CD4-positive, CD25-positive, alpha-beta regulatory T cell (primary cell): ENCODE measurements at regions not wholly inside any gene's neighbourhood (a gene's known extent, or its start where the extent isn't known, plus 50 kb on each side); places are given as distances from the start of the nearest gene placed in this dataset.

ENCODE experiments used
- ATAC-seq, 2 donors: fragments of 150-1000 bp; cut with Tn5 transposase; one replicate each; pipeline ENCODE4 v1.10.0; 2021; ENCODE audit warnings: low read depth in 2 of 2, moderate number of reproducible peaks in 2 of 2, moderate library complexity in 1 of 2
- DNase-seq, 3 donors: peaks; one replicate each; pipeline versions ENCODE4 v3.0.0 to v3.0.0-alpha.2; 2012 to 2022; ENCODE audit warnings: mixed read lengths in 1 of 3
- H3K27ac ChIP-seq: one replicate; pipeline ENCODE4 v1.7.0; 2013; ENCODE audit warnings: mild to moderate bottlenecking, low read length; ENCODE audit not compliant: insufficient read depth, poor library complexity, severe bottlenecking
- H3K27me3 ChIP-seq: one replicate; pipeline ENCODE4 v1.7.0; 2013; ENCODE audit warnings: low read length; ENCODE audit not compliant: control insufficient read depth, insufficient read depth
- H3K36me3 ChIP-seq: one replicate; pipeline ENCODE4 v1.7.0; 2013; ENCODE audit warnings: mild to moderate bottlenecking, low read length, moderate library complexity; ENCODE audit not compliant: control insufficient read depth, insufficient read depth
- H3K4me1 ChIP-seq: 2 replicates; pipeline ENCODE4 v1.7.0; 2013; ENCODE audit warnings: mild to moderate bottlenecking, low read length; ENCODE audit not compliant: insufficient read depth, control insufficient read depth, poor library complexity, severe bottlenecking
- H3K4me3 ChIP-seq: one replicate; pipeline ENCODE4 v1.7.0; 2013; ENCODE audit warnings: low read depth, mild to moderate bottlenecking, low read length, moderate library complexity
- H3K9me3 ChIP-seq, 2 experiments: 1 replicate in 1 of 2; 2 replicates in 1 of 2; pipeline ENCODE4 v1.7.0; 2013; ENCODE audit warnings: low read length in 2 of 2, mild to moderate bottlenecking in 1 of 2, moderate library complexity in 1 of 2; ENCODE audit not compliant: control insufficient read depth in 2 of 2
- H3K27ac Mint-ChIP-seq, 3 donors: one replicate each; pipeline ENCODE4 v1.8.0; 2020 to 2022; ENCODE audit warnings: mild to moderate bottlenecking in 3 of 3, mixed read lengths in 3 of 3, moderate library complexity in 2 of 3
- H3K27me3 Mint-ChIP-seq: one replicate; pipeline ENCODE4 v1.8.0; 2022; ENCODE audit warnings: mild to moderate bottlenecking, mixed read lengths
- H3K36me3 Mint-ChIP-seq: one replicate; pipeline ENCODE4 v1.8.0; 2020; ENCODE audit warnings: mixed read lengths
- H3K4me1 Mint-ChIP-seq, 4 donors: one replicate each; pipeline ENCODE4 v1.8.0; 2020 to 2022; ENCODE audit warnings: mixed read lengths in 4 of 4, mild to moderate bottlenecking in 1 of 4
- H3K4me3 Mint-ChIP-seq, 4 donors: one replicate each; pipeline ENCODE4 v1.8.0; 2020 to 2022; ENCODE audit warnings: mild to moderate bottlenecking in 4 of 4, mixed read lengths in 4 of 4, moderate library complexity in 3 of 4
- H3K9me3 Mint-ChIP-seq, 7 donors: one replicate each; pipeline ENCODE4 v1.8.0; 2020 to 2022; ENCODE audit warnings: mixed read lengths in 7 of 7, mild to moderate bottlenecking in 3 of 7, moderate library complexity in 2 of 7

GRCh38 chr14:21923820-21924219, 250.2 kb upstream of the OR4E1 start:
- H3K4me3 Mint-ChIP-seq, result peak overlapping the region; percentile 4 to 75 (median 55)
- DNase-seq (peak in 2 of 3 donors; percentile 56 to 78), ATAC-seq (peak; percentile 89 to 93)
- peak overlapping the region; percentile 63 for H3K4me3 ChIP-seq
- H3K4me1 ChIP-seq, result peaks cover 29% of the 10 kb centered on the region
- no peaks in the 10 kb centered on the region for H3K27me3 ChIP-seq
- H3K4me1 Mint-ChIP-seq, result peaks cover 16 to 61% (median 31%) of the 10 kb centered on the region in 4 donors
- H3K27ac ChIP-seq, result peak overlapping the region; percentile 58
- H3K36me3 Mint-ChIP-seq, result no peaks in the 10 kb centered on the region
- H3K9me3 ChIP-seq, result no peaks in the 10 kb centered on the region
- H3K36me3 ChIP-seq, result no peaks in the 10 kb centered on the region
- H3K27me3 Mint-ChIP-seq, result no peaks in the 10 kb centered on the region
- H3K27ac Mint-ChIP-seq, result peak overlapping the region; percentile 87 to 92 (median 92)
- peaks cover 0 to 1% (median 0%) of the 10 kb centered on the region in 7 donors for H3K9me3 Mint-ChIP-seq

- H3K27ac Mint-ChIP-seq, result peak overlapping the region in 1 of 3 donors; percentile 20
- H3K4me3 Mint-ChIP-seq, result peak overlapping the region in 1 of 4 donors; percentile 13
- Histone ChIP-seq H3K4me1 (peaks cover 35% of the 10 kb centered on the region), H3K27ac (peak overlapping the region; percentile 5), H3K36me3 (no peaks in the 10 kb centered on the region), H3K9me3 (no peaks in the 10 kb centered on the region), H3K27me3 (no peaks in the 10 kb centered on the region), H3K4me3 (no peak overlapping the region)
- peaks cover 0 to 1% (median 0%) of the 10 kb centered on the region in 7 donors for H3K9me3 Mint-ChIP-seq
- no peak for DNase-seq
- no peak for ATAC-seq
- H3K27me3 Mint-ChIP-seq, result no peaks in the 10 kb centered on the region
- H3K4me1 Mint-ChIP-seq, result peaks cover 25 to 72% (median 43%) of the 10 kb centered on the region in 4 donors
- H3K36me3 Mint-ChIP-seq, result no peaks in the 10 kb centered on the region
These were observed 247.8 kb upstream of the OR4E1 start for GRCh38 chr14:21921453-21921852.

GRCh38 chr14:21917699-21918436, 244.2 kb upstream of the OR4E1 start:
- Mint-ChIP-seq H3K27ac (peak overlapping the region; percentile 68 to 76 (median 72)), H3K4me3 (peak overlapping the region; percentile 61 to 89 (median 82)), H3K27me3 (no peaks in the 10 kb centered on the region), H3K9me3 (no peaks in the 10 kb centered on the region), H3K4me1 (peaks cover 15 to 57% (median 29%) of the 10 kb centered on the region in 4 donors), H3K36me3 (no peaks in the 10 kb centered on the region)
- ATAC-seq (peak; percentile 49 to 70), DNase-seq (peak; percentile 41 to 85 (median 67))
- Histone ChIP-seq H3K27ac (peak overlapping the region; percentile 69), H3K27me3 (no peaks in the 10 kb centered on the region), H3K4me1 (peaks cover 18% of the 10 kb centered on the region), H3K36me3 (no peaks in the 10 kb centered on the region), H3K9me3 (no peaks in the 10 kb centered on the region), H3K4me3 (peak overlapping the region; percentile 80)

- no peak for ATAC-seq
- H3K4me1 Mint-ChIP-seq, result peaks cover 10 to 50% (median 25%) of the 10 kb centered on the region in 4 donors
- H3K4me3 Mint-ChIP-seq, result peak overlapping the region in 2 of 4 donors; percentile 18 to 21
- no peaks in the 10 kb centered on the region for H3K36me3 Mint-ChIP-seq
- Histone ChIP-seq H3K4me1 (peaks cover 18% of the 10 kb centered on the region), H3K27ac (peak overlapping the region; percentile 7), H3K9me3 (no peaks in the 10 kb centered on the region), H3K36me3 (no peaks in the 10 kb centered on the region), H3K27me3 (no peaks in the 10 kb centered on the region), H3K4me3 (peak overlapping the region; percentile 6)
- no peaks in the 10 kb centered on the region for H3K9me3 Mint-ChIP-seq
- peaks cover 1% of the 10 kb centered on the region for H3K27me3 Mint-ChIP-seq
- H3K27ac Mint-ChIP-seq, result peak overlapping the region; percentile 35 to 86 (median 51)
- no peak for DNase-seq
These were observed 242.2 kb upstream of the OR4E1 start for GRCh38 chr14:21915826-21916225.

- H3K4me3 Mint-ChIP-seq, result peak overlapping the region; percentile 13 to 80 (median 48)
- H3K9me3 ChIP-seq, result no peaks in the 10 kb centered on the region
- H3K36me3 ChIP-seq, result no peaks in the 10 kb centered on the region
- peak overlapping the region; percentile 60 for H3K4me3 ChIP-seq
- H3K4me1 ChIP-seq, result peaks cover 18% of the 10 kb centered on the region
- peak overlapping the region; percentile 66 for H3K27ac ChIP-seq
- H3K9me3 Mint-ChIP-seq, result no peaks in the 10 kb centered on the region
- ATAC-seq (peak; percentile 84 to 91), DNase-seq (peak; percentile 71 to 94 (median 79))
- H3K27ac Mint-ChIP-seq, result peak overlapping the region; percentile 6 to 49 (median 8)
- no peaks in the 10 kb centered on the region for H3K27me3 ChIP-seq
- no peaks in the 10 kb centered on the region for H3K36me3 Mint-ChIP-seq
- H3K27me3 Mint-ChIP-seq, result peaks cover 8% of the 10 kb centered on the region
- H3K4me1 Mint-ChIP-seq, result peaks cover 6 to 38% (median 20%) of the 10 kb centered on the region in 4 donors
These were observed 240.1 kb upstream of the OR4E1 start for GRCh38 chr14:21913759-21914158.

- H3K9me3 Mint-ChIP-seq, result peaks cover 0 to 2% (median 0%) of the 10 kb centered on the region in 7 donors
- peaks cover 15% of the 10 kb centered on the region for H3K27me3 Mint-ChIP-seq
- DNase-seq (no peak), ATAC-seq (no peak)
- H3K4me1 ChIP-seq, result peaks cover 11% of the 10 kb centered on the region
- H3K36me3 ChIP-seq, result no peaks in the 10 kb centered on the region
- peaks cover 0 to 25% (median 10%) of the 10 kb centered on the region in 4 donors for H3K4me1 Mint-ChIP-seq
- H3K27me3 ChIP-seq, result peaks cover 3% of the 10 kb centered on the region
- H3K36me3 Mint-ChIP-seq, result no peaks in the 10 kb centered on the region
- no peaks in the 10 kb centered on the region for H3K9me3 ChIP-seq
- H3K27ac ChIP-seq, result no peak overlapping the region
- H3K4me3 Mint-ChIP-seq, result peak overlapping the region in 1 of 4 donors; percentile 5
- no peak overlapping the region for H3K4me3 ChIP-seq
- H3K27ac Mint-ChIP-seq, result peak overlapping the region in 2 of 3 donors; percentile 15 to 84
These were observed 238.7 kb upstream of the OR4E1 start for GRCh38 chr14:21912367-21912766.

- Mint-ChIP-seq H3K27me3 (peaks cover 20% of the 10 kb centered on the region), H3K27ac (peak overlapping the region; percentile 15 to 56 (median 36)), H3K36me3 (no peaks in the 10 kb centered on the region), H3K4me3 (no peak overlapping the region), H3K9me3 (peaks cover 0 to 2% (median 0%) of the 10 kb centered on the region in 7 donors), H3K4me1 (peaks cover 0 to 24% (median 8%) of the 10 kb centered on the region in 4 donors)
- Histone ChIP-seq H3K9me3 (no peaks in the 10 kb centered on the region), H3K36me3 (no peaks in the 10 kb centered on the region), H3K27me3 (peaks cover 5% of the 10 kb centered on the region), H3K4me1 (peaks cover 11% of the 10 kb centered on the region), H3K4me3 (no peak overlapping the region), H3K27ac (no peak overlapping the region)
- ATAC-seq (no peak), DNase-seq (no peak)
These were observed 238.3 kb upstream of the OR4E1 start for GRCh38 chr14:21911877-21912276.
